Fibroblast of skin of abdomen (primary cell): ENCODE measurements at regions not wholly inside any gene's neighbourhood (a gene's known extent, or its start where the extent isn't known, plus 50 kb on each side); places are given as distances from the start of the nearest gene placed in this dataset.
"Not testable (repeated sequence)": the region's sequence is repeated elsewhere in the genome, so short reads cannot be mapped to it uniquely, and the experiment has no call there.

Source experiments
- DNase-seq: peaks from one replicate; pipeline ENCODE4 v3.0.0-alpha.2; 2013

- DNase-seq = no peak
Observed at GRCh38 chr10:30730306-30730705, 100.8 kb upstream of the LYZL2 start.

- no peak for DNase-seq
Observed at GRCh38 chr10:30728766-30729165, 99.2 kb upstream of the LYZL2 start.

- DNase-seq = no peak
Observed at GRCh38 chr10:30728127-30728526, 98.6 kb upstream of the LYZL2 start.

- DNase-seq = no peak
Observed at GRCh38 chr10:30727524-30727923, 98.0 kb upstream of the LYZL2 start.

- peak; percentile 63 for DNase-seq
Observed at GRCh38 chr10:30726783-30727414, 97.3 kb upstream of the LYZL2 start.

- DNase-seq = no peak
Observed at GRCh38 chr10:30725661-30726060, 96.1 kb upstream of the LYZL2 start.

- DNase-seq = peak; percentile 27
Observed at GRCh38 chr10:30724296-30724695, 94.7 kb upstream of the LYZL2 start.

GRCh38 chr10:30722956-30723620 lies 93.5 kb upstream of the LYZL2 start:
- no peak for DNase-seq

GRCh38 chr10:30719832-30720231 lies 90.3 kb upstream of the LYZL2 start:
- no peak for DNase-seq

- no peak for DNase-seq
Observed at GRCh38 chr10:30709700-30710358, 80.3 kb upstream of the LYZL2 start.

GRCh38 chr10:30709229-30709628 lies 79.7 kb upstream of the LYZL2 start:
- no peak for DNase-seq

GRCh38 chr10:30708234-30708633 lies 78.7 kb upstream of the LYZL2 start:
- DNase-seq = no peak

- DNase-seq = not testable (repeated sequence)
Observed at GRCh38 chr10:30706189-30706588, 76.6 kb upstream of the LYZL2 start.

GRCh38 chr10:30705625-30706149 lies 76.1 kb upstream of the LYZL2 start:
- DNase-seq = no peak

- DNase-seq = no peak
Observed at GRCh38 chr10:30705101-30705624, 75.6 kb upstream of the LYZL2 start.

GRCh38 chr10:30704601-30705100 lies 75.1 kb upstream of the LYZL2 start:
- not testable (repeated sequence) for DNase-seq

GRCh38 chr10:30704026-30704600 lies 74.6 kb upstream of the LYZL2 start:
- no peak for DNase-seq

GRCh38 chr10:30703446-30703845 lies 73.9 kb upstream of the LYZL2 start:
- DNase-seq = not testable (repeated sequence)

GRCh38 chr10:30702860-30703259 lies 73.3 kb upstream of the LYZL2 start:
- no peak for DNase-seq

GRCh38 chr10:30701451-30702173 lies 72.1 kb upstream of the LYZL2 start:
- peak; percentile 51 for DNase-seq

GRCh38 chr10:30697806-30698205 lies 68.3 kb upstream of the LYZL2 start:
- no peak for DNase-seq

- DNase-seq = not testable (repeated sequence)
Observed at GRCh38 chr10:30697221-30697620, 67.7 kb upstream of the LYZL2 start.
